Astrocyte (in vitro differentiated cells and primary cell): ENCODE measurements at regions not wholly inside any gene's neighbourhood (a gene's known extent, or its start where the extent isn't known, plus 50 kb on each side); places are given as distances from the start of the nearest gene placed in this dataset.

Experiments
- CTCF ChIP-seq: IDR thresholded peaks from 2 replicates; pipeline ENCODE4 v1.5.1; 2011; ENCODE audit warnings: low read depth, mild to moderate bottlenecking, inconsistent platforms, low read length, moderate library complexity; ENCODE audit not compliant: insufficient read depth
- EZH2 ChIP-seq: IDR thresholded peaks from 2 replicates; pipeline ENCODE4 v1.6.1; 2012; ENCODE audit warnings: mild to moderate bottlenecking, low read length, inconsistent platforms; ENCODE audit not compliant: insufficient read depth

DNA sequence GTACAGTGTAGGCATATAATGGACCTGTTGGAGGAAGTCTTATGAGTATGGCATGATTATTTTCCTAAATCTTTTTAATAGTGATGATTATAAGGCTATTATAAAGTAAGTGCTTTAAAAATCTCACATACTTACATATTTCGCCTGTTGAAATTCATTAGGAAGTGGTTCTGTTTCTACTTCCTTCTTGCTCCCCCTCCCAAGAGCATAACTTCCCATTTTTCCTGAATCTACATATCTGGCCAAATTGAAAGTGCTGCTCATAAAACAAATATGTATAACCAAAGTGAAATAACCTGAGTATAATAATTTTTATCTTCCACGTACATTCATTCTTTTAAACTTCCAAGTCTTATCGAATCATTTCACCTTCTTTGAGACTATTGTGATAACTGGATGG, 455.6 kb upstream of the SEL1L start:
- TF ChIP-seq CTCF (no peak), EZH2 (no peak)
